Nephron progenitor cell (in vitro differentiated cells): ENCODE measurements at regions not wholly inside any gene's neighbourhood (a gene's known extent, or its start where the extent isn't known, plus 50 kb on each side); places are given as distances from the start of the nearest gene placed in this dataset.

Source experiments
- DNase-seq: peaks from one replicate; pipeline ENCODE4 v3.0.0; 2021
- H3K27ac Mint-ChIP-seq: 2 replicates; pipeline ENCODE4 v1.8.0; 2021; ENCODE audit warnings: mild to moderate bottlenecking, moderate library complexity, mixed read lengths
- H3K27me3 Mint-ChIP-seq: 2 replicates; pipeline ENCODE4 v1.8.0; 2021; ENCODE audit warnings: mild to moderate bottlenecking, low read depth, mixed read lengths; ENCODE audit not compliant: poor library complexity
- H3K36me3 Mint-ChIP-seq: 2 replicates; pipeline ENCODE4 v1.8.0; 2021; ENCODE audit warnings: low read depth, mixed read lengths
- H3K4me1 Mint-ChIP-seq: 2 replicates; pipeline ENCODE4 v1.8.0; 2021; ENCODE audit warnings: mixed read lengths
- H3K4me3 Mint-ChIP-seq: 2 replicates; pipeline ENCODE4 v1.8.0; 2021; ENCODE audit warnings: mild to moderate bottlenecking, moderate library complexity, mixed read lengths
- H3K9me3 Mint-ChIP-seq: 2 replicates; pipeline ENCODE4 v1.8.0; 2021; ENCODE audit warnings: mild to moderate bottlenecking, moderate library complexity, mixed read lengths
- TF ChIP-seq, protein P1 (sequence below): fragments of 200-600 bp; sonication (generic); IDR thresholded peaks from 2 replicates; pipeline ENCODE4 v1.5.0; 2021; ENCODE audit warnings: antibody characterized with exemption

DNA sequence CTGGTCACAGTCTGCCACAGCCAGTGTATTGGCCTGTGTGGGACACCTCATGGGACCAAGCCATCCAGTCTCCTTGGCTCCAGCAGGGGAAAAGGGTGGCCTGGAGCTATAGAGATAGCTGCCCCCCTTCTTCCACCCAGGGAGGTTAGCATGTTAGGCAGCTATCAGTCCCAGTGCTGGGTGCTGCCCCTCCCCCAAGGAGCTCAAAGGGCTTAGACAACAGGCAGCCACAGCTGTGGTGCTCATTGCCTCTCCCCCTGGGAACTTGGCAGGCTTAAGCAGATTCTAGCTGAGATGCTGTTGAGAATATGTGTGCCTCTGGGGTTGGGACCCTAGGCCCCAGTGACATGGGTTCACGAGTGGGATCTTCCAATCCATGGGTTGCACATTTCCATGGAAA lies 226.0 kb upstream of the PTGER4 start:
- H3K36me3 Mint-ChIP-seq: no peaks in the 10 kb centered on the region
- TF ChIP-seq, protein P1, sequence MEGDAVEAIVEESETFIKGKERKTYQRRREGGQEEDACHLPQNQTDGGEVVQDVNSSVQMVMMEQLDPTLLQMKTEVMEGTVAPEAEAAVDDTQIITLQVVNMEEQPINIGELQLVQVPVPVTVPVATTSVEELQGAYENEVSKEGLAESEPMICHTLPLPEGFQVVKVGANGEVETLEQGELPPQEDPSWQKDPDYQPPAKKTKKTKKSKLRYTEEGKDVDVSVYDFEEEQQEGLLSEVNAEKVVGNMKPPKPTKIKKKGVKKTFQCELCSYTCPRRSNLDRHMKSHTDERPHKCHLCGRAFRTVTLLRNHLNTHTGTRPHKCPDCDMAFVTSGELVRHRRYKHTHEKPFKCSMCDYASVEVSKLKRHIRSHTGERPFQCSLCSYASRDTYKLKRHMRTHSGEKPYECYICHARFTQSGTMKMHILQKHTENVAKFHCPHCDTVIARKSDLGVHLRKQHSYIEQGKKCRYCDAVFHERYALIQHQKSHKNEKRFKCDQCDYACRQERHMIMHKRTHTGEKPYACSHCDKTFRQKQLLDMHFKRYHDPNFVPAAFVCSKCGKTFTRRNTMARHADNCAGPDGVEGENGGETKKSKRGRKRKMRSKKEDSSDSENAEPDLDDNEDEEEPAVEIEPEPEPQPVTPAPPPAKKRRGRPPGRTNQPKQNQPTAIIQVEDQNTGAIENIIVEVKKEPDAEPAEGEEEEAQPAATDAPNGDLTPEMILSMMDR: no peak
- no peak overlapping the region for H3K4me3 Mint-ChIP-seq
- DNase-seq: no peak
- H3K27ac Mint-ChIP-seq: no peak overlapping the region
- peaks cover 12% of the 10 kb centered on the region for H3K9me3 Mint-ChIP-seq
- no peaks in the 10 kb centered on the region for H3K27me3 Mint-ChIP-seq
- no peaks in the 10 kb centered on the region for H3K4me1 Mint-ChIP-seq

- no peaks in the 10 kb centered on the region for H3K36me3 Mint-ChIP-seq
- no peak overlapping the region for H3K27ac Mint-ChIP-seq
- TF ChIP-seq, protein P1: no peak
- no peaks in the 10 kb centered on the region for H3K4me1 Mint-ChIP-seq
- no peak for DNase-seq
- H3K27me3 Mint-ChIP-seq: no peaks in the 10 kb centered on the region
- no peak overlapping the region for H3K4me3 Mint-ChIP-seq
- peaks cover 18% of the 10 kb centered on the region for H3K9me3 Mint-ChIP-seq
Measured at GRCh38 chr5:40452874-40453624, 226.7 kb upstream of the PTGER4 start.

DNA sequence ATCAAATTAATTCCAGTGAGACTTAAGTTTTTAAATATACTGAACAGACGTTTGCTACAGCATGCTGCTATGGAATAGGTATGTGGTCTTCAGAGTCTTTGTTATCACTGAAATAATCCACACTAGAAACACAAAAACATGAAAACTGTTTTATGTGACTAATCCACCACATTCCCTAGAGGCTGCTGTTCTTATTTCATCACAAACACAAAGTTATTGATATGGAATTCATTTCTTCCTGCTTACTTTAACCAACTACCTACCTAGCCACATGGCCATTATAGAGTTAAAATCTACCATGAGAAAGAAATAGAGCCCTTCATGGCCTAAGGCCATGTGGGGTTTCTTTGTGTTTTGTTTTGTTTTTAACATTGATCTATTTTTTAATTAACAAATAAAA lies 232.3 kb upstream of the PTGER4 start:
- peaks cover 19% of the 10 kb centered on the region for H3K9me3 Mint-ChIP-seq
- no peak overlapping the region for H3K4me3 Mint-ChIP-seq
- H3K27me3 Mint-ChIP-seq: no peaks in the 10 kb centered on the region
- DNase-seq: no peak
- TF ChIP-seq, protein P1: no peak
- H3K36me3 Mint-ChIP-seq: no peaks in the 10 kb centered on the region
- no peak overlapping the region for H3K27ac Mint-ChIP-seq
- H3K4me1 Mint-ChIP-seq: no peaks in the 10 kb centered on the region

- Mint-ChIP-seq H3K4me3 (no peak overlapping the region), H3K27ac (no peak overlapping the region), H3K36me3 (no peaks in the 10 kb centered on the region), H3K27me3 (no peaks in the 10 kb centered on the region), H3K4me1 (no peaks in the 10 kb centered on the region), H3K9me3 (peaks cover 19% of the 10 kb centered on the region)
- TF ChIP-seq, protein P1: no peak
- no peak for DNase-seq
Measured at GRCh38 chr5:40446910-40447309, 232.8 kb upstream of the PTGER4 start.

DNA sequence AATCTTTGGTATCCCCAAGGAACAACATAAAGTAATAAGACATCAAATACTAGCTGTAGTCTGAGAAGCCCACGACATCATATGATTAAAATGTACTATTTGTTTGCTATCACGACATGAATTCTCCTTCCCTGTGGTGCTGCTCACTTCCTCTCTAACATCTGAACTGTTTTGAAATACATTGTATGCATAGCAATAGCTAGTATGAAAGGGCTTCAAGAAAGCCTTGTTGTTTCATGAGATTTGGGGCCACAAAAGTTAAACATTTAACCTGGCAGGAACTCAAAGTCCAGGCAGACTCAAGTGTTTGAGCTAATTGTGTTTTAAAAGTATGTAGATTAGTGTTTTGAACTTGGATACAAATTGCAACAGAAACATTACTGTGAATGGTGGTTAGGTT lies 237.4 kb upstream of the PTGER4 start:
- Mint-ChIP-seq H3K36me3 (no peaks in the 10 kb centered on the region), H3K27me3 (no peaks in the 10 kb centered on the region), H3K27ac (no peak overlapping the region), H3K9me3 (peaks cover 4% of the 10 kb centered on the region), H3K4me1 (no peaks in the 10 kb centered on the region), H3K4me3 (no peak overlapping the region)
- TF ChIP-seq, protein P1: no peak
- DNase-seq: no peak

GRCh38 chr5:40441733-40442132 lies 238.0 kb upstream of the PTGER4 start:
- DNase-seq: no peak
- H3K36me3 Mint-ChIP-seq: no peaks in the 10 kb centered on the region
- no peaks in the 10 kb centered on the region for H3K27me3 Mint-ChIP-seq
- H3K4me1 Mint-ChIP-seq: no peaks in the 10 kb centered on the region
- no peak overlapping the region for H3K27ac Mint-ChIP-seq
- H3K4me3 Mint-ChIP-seq: no peak overlapping the region
- H3K9me3 Mint-ChIP-seq: peaks cover 4% of the 10 kb centered on the region
- TF ChIP-seq, protein P1: no peak
